GM12892 (cell line): ENCODE measurements at regions not wholly inside any gene's neighbourhood (a gene's known extent, or its start where the extent isn't known, plus 50 kb on each side); places are given as distances from the start of the nearest gene placed in this dataset.

ENCODE experiments used
- POLR2A ChIP-seq: IDR thresholded peaks from 2 replicates; pipeline ENCODE4 v1.6.1; 2011; ENCODE audit warnings: low read depth, low read length, control low read depth
- POLR2AphosphoS5 ChIP-seq: IDR thresholded peaks from 2 replicates; pipeline ENCODE4 v1.6.1; 2011; ENCODE audit warnings: low read depth, low read length, control low read depth
- TAF1 ChIP-seq: IDR thresholded peaks from 2 replicates; pipeline ENCODE4 v1.6.1; 2011; ENCODE audit warnings: low read depth, mild to moderate bottlenecking, control low read depth, low read length, borderline replicate concordance

- TF ChIP-seq POLR2A (no peak), POLR2AphosphoS5 (no peak), TAF1 (no peak)
Measured at GRCh38 chr6:11662323-11662722, 116.3 kb downstream of the ADTRP start.
